Activated CD4-positive, alpha-beta T cell treated with anti-CD3 and anti-CD28 coated beads, Interleukin-2, amount 50 U/mL, for 4 hours (primary cell): ENCODE measurements at regions not wholly inside any gene's neighbourhood (a gene's known extent, or its start where the extent isn't known, plus 50 kb on each side); places are given as distances from the start of the nearest gene placed in this dataset.

ENCODE experiments used
- DNase-seq, 2 experiments: peaks; one replicate each; pipeline ENCODE4 v3.0.0-alpha.2; 2020

DNA sequence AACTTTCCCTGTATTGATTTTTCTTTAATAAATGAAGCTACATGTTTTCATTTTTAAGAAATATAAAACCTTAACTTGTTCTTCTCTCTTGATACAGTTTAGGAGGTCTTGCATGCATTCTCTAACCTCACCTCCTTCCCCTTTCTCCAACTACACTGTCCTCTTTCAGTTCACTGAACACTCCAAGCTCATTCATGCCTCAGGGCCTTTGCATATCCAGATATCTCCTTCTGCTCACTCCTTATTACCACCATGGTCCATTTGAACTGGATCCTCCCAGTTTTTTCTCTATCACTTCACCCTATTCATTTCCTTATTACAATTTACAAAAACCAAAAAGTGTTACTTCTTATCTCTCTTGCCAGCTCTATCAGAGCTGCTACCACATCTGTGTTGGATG lies 242.9 kb upstream of the PLEKHG7 start:
- no peak for DNase-seq

DNA sequence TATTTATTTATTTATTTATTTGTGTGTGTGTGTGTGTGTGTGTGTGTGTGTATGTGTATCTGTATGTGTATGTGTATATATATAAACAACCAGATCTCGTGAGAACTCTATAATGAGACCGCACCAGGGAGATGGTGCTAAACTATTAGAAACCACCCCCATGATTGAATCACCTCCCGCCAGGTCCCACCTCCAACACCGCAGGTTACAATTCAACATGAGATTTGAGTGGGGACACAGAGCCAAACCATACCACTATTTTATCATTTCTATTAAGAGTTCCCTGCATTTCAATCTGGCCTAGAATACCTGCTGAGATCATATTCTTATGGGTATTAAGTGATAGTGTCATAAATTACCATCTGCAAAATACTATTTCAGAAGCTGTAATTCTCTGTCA lies 243.8 kb upstream of the PLEKHG7 start:
- DNase-seq, result no peak

DNA sequence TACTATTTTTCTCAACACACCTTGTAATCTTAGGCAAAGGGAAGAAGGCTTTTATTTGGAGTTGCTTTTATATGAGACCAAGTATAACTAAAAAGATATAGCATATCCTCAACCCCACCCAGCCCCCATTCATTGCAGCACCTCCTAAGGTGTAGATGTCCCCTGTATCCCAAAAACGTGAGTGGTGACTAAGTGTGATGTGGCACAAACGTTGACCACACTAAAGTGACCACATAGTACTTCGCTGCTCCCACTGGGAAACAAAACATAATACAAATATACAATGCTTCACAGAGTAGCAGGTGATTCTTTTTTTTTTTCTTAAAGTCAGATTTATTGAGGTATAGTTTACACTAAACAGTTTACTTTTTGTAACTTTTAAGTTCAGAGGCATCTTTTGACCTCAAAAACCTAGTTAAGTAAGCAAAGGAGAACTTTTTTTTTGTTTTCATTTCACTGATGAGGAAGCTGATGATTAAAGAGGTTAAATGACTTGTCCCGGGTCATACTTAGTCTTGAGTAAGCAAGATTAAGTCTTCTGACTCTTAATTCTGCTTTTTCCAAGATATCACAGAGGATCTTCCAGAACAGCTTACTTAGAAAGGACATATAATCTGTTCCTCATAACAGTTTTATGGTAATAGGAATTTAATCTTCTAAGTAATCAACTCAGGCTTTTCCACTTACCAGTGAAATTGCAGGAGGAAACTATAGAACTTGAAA lies 245.2 kb upstream of the PLEKHG7 start:
- DNase-seq, result no peak

DNA sequence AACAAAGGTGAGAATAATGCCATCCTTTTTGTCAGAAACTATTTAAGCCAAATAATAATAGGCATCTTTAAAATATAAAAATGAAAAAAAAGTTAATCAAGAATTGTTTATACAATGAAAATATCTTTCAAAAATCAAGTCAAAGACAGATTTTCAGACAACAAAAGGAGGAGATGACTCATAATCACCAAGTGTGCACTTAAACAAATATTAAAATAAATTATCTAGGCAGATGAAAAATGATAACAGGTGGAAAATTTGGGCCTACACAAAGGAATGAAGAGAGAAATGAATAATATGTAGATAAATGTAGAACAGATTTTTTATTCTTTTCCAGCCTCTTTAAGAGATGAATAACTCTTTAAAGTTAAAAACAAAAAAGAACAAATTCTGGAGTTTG lies 250.0 kb upstream of the PLEKHG7 start:
- no peak for DNase-seq

DNA sequence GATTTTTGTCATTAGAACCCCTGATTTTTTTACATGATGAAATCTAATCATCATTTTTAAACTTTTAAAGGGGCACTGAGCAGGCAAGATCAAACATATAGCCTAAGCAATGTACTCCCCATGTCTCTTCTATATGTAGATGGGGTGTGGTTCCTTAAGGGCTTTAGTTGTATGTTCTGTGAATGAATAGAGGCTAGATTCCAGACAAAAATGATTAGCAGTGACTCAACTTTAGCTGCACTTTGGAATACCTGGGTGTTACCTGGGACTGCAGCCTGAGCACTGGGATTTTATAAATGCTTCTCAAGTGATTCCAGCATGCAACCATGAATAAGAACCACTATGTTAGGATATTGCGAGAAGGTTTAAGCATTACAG lies 256.7 kb upstream of the PLEKHG7 start:
- no peak for DNase-seq

DNA sequence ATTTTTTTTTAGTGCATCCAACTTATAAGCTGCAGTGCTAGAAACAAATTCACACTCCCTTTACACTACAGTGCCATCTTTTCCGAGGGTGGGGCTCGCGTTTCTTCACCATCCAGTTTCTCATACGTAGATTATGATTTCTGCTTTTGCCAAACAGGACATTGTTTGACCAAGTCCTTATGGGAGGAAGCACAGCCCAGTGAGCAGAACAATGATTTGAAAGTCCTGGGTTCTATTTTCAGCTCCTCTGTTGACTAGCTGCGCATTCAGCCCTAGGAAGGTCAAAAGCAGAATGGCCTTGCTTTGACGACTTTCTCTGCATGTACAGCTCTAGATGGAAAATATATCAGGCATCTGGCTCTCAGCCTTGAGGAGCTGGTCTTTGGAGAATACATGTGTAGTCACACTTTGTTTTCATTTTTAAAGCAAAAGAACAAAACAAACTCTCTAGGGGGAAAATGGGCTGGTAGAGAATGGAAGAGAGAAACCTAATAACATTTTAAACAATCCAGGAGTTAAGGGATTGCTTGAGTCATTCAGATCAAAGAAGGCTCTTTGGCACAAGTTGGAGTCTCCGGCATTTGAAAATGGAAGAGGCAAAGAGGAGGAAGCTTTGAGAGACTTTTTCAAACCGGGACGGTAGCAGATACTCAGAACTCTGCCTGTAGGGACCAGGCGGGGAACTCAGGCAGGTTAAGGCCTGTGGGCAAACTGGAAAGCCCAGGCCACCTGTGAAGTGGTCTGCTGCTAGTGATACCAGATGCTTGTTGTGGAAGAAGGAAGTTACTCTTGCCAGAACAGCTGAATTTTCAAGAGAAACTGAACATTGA lies 257.3 kb upstream of the PLEKHG7 start:
- DNase-seq, result no peak

DNA sequence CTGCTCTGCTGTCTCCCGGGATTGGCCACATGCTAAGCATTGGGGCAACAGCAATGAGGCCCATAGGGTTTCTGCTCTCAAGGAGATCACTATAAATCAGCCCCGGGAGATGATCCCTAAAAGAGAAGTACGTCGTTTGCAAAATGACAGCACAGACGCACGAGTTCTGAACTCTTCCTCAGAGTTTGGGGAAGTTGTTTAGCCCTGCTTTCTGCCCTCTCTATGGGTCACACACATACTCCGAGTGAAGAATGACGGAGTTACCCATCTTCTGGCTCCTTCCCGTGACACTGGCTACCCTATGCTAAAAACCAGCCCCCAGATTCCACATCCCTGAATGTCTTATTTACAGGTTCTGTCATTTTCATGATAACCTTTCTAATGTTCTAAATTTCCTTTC lies 258.0 kb upstream of the PLEKHG7 start:
- no peak for DNase-seq

DNA sequence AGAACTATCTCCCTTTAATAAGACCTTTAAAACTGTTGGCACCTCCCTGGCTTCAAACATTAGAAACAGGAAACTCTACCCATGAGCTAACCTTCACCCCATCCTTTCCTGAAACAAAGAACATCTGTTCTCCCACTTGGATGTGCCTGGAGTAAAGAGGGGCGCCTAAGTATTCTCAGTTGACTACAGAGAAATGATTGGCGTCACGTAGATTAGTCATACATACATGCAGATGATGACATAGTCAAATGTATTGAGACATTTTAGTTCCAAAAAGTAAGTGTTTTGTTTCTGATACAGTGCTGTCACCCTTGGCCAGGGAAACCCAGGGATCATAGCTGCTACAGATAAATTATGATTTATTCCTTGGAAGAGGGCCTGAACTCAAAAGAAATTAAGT lies 260.0 kb upstream of the PLEKHG7 start:
- DNase-seq, result no peak

DNA sequence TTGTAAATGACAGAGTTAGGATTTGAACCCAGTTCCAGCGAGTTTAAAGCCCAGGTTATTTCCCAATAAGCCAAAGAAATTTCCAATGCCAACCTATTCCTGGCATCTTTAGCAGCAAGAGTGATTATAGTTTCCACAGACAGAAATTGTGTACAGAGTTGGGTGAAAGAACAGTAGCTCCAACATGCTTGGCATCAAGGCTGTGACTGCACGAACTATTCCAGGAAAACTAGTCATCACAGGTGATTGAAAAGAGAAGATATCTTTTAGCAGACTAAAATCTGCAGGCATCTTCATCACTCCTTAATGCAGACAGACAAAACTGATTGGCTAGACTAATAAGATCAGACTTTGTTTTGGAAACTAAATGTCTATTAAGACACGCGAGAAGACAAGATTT lies 262.7 kb upstream of the PLEKHG7 start:
- no peak for DNase-seq

DNA sequence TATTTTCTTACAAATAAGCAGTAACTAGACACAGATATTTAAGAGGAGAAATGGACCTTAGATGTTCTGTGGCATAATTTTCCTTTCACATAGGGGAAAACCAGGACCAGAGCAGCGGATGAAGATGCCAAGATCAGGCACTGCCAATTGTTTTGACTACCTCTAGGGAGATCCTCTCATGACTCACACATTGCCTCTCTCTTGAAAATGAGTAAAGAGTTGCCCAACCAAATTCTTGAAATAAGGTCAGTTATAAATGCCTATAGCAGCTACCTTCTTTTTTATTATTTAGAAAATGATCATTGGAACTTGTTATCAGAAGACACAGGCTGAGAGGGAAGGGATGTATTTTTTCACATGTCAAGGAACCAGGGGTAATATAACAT lies 263.4 kb upstream of the PLEKHG7 start:
- no peak for DNase-seq

DNA sequence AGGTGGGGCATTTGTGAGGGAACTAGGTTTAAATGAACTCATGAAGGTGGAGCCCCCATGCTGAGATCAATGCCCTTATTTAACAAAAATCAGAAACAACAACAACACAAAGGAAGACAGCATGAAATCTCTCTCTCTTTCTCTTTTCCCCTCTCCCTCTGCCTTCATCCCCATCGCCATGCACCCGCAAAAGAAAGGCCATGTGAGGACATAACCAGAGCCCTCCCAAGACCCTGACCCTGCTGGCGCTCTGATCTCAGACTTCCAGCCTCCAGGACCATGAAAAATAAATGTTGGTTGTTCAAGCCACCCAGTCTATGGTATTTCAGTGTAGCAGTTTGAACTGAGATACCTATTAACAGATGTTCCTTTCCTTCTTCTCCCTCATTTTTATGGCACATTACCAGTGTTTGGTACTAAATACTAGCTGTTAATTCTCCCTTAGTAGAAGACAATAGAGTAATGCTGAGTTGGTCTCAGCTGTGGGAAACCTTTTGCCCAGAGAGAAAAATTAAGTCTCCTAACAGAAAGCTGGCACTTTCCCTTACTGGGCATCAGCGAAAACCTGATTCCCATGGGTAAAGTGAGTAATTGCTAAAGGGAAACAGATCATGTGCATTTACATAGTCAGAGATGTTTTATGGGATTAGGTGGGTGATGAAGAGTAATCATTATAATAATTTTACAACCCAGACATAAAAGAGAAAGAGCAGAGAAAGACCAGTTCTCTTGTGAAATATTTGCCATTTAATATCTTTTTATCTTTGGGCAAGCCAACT lies 264.0 kb upstream of the PLEKHG7 start:
- DNase-seq, result no peak

DNA sequence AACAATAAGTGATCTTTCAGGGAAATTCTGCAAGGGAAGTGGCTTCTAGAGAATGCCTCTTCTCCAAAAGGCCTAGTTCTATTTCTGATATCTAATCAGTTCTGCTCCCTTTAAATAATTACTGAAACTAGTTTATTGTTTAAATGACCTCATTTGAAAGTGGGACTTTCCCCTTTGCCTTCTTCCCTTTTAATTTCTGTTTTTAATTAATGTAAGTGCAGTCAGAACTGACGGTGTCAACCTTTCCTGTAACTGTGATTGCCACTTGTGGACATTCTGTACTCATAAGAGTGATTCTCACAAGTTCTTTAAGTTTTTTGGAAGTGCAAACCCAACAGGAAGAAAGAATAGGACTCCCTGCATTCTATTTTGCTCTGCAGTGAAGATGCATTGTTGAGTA lies 265.3 kb upstream of the PLEKHG7 start:
- no peak for DNase-seq

DNA sequence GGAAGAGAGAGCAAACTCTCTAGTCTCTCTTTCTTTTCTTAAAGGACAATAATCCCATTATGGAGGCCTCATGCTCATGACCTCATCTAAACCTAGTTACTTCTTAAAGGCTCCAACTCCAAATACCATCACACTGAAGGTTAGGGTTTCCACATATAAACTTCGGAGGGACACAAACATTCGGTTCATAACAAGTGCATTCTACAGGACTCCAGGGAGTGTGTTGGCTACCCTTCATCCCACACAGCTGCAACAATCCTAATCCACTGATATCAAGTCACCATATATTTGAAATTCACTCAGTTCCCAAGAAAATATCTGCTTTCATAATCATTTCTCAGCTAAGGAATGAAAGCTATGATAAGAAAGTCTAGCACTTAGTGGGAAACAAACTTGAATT lies 265.9 kb upstream of the PLEKHG7 start:
- DNase-seq, result no peak

DNA sequence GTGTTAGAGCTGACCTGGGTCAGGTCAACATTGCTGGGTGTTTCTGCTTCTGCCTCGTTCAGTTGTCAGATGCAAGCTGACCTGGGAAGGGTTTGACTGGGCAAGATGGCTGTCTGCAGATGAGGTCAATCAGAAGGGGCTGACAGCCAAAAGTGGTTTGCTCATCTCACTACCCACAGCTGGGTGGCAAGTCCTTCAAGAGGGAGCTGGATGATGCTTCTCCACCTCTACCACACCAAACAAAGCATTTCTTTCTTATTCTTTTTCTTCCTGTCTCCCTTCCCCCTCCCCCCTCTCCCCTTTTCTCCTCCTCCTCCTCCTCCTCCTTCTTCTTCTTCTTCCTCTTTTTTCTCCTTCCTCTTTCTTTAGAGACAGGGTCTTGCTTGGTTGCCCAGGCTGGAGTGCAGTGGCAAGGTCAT lies 268.2 kb upstream of the PLEKHG7 start:
- DNase-seq, result no peak

DNA sequence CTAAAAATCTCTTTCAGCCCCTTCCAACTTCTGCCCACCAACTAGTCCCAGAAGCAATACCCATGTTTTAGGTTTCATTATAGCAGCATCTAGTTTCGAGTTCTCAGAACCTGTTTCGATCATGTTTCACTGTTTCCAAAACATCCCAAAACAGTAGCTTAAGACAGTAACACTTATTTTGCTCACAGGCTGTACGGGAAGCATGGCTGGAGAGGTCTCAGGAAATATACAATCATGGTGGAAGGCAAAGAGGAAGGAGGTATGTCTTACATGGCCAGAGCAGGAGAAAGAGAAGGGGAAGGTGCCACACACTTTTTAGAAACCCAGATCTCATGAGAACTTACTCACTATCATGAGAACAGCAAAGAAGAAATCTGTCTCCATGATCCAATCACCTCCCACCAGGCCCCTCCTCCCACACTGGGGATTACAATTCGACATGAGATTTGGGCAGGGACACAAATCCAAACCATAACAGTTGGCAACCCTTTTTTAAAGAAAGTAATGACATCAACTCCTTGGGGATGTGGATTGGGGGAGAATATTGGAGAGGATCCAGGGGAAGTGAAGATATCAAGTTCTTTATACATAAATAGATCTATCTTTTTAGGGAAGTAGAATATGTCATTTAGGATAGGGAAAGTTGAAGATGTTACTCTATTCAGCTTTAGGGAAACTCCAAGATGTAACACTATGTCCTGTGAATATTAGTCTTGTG lies 269.9 kb upstream of the PLEKHG7 start:
- DNase-seq, result no peak

DNA sequence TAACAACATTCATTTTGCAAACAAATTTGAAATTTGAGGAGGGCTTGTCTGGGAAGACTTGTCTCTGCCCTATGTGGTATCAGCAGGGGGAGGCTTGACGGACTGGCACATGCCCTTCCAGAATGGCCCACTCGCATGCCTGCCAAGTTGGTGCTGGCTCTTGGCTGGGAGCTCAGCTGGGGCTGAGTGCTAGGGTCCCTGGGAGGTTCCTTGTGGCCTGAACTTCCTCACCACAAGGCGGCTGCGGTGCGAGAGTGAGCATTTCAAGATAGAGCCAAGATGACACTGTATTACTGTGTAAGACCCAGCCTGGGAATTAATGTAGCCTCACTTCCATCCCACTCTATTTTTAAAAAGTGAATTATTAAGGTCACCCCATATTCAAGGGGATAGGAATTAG lies 271.6 kb upstream of the PLEKHG7 start:
- no peak for DNase-seq

DNA sequence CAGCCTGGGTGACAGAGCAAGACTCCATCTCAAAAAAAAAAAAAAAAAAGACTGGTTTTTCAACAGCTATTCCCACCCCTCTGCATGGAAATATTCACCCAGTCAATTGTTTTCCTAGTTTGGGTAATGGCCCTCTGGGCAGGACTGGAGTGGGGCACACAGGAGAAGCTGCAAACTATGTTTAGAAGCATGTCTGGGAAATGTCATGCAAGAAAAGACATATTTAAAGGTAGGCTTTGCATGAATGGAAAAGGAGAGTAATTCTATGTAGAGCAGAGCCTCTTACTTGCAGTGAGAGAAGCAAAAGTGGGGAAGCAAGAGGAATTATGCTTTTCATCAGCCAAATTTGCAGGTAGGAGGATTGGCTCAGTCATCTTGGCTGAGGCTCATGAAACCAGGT lies 276.5 kb upstream of the PLEKHG7 start:
- DNase-seq, result no peak

DNA sequence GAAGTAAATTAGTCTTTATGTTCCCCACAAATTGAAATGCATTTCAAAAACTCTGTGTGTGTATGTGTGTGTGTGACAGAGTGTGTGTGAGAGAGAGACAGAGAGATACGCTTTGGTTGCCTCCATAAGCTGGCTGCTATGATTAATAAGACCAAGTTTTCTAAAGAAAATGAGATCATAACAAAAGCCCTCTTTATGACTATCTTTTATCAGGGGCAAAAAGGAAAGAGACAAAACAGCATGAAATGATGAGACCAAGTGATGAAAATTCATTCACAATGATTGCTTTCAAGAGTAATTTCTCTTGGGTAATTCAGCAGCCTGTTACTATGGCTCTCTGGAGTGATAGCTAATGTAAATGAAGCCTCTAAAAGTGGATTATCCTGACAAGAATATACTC lies 277.6 kb upstream of the PLEKHG7 start:
- DNase-seq, result no peak

DNA sequence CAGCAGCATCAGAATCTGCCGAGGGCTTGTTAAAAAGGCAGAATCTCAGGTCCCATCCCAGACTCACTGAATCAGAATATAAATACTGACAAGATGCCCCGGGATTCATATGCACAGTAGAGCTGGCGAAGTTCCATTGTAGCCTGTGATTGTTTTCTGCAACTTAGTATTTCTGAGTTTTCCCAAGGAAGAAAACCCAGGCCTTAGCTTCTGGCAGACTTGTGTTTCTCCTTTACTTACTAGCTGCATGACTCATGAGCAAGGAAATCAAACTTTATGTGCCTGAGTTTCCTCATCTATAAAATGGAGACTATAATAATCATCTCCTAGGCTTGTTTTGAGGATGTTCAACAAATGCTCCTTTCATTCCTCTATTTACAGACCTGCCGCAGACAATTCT lies 278.5 kb upstream of the PLEKHG7 start:
- no peak for DNase-seq

DNA sequence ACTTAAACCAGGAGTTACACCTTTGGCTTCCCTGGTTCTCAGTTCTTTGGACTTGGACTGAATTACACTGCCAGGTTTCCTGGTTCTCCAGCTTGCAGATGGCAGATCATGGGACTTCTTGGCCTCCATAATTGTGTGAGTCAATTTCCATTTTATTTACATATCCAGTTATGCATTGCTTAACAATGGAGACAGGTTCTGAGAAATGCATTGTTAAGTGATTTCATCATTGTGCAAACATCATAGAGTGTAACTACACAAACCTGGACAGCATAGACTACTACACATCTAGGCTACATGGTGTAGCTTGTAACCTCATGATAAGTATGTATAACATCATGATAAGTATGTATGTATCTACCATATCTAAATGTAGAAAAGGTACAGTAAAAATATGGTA lies 276.1 kb upstream of the BTG1 start:
- no peak for DNase-seq

DNA sequence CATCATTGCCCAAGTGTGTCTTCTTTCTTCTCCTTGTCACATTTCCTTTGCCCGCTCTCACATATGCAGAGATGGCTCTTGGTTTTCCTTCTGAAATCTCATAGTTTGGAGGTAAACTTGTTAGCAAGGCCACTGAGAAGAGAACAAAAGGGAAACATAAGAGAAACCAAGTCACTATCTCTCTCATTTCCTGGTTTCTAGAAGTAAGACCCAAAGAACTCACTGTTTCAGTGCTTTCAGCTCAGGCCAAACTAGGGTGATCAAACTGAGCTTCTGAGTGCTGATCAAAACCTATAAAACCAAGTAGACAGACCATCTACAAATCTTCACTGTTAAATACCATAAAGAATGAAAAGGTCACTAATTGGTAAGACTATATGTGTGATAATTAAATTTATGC lies 275.4 kb upstream of the BTG1 start:
- no peak for DNase-seq

DNA sequence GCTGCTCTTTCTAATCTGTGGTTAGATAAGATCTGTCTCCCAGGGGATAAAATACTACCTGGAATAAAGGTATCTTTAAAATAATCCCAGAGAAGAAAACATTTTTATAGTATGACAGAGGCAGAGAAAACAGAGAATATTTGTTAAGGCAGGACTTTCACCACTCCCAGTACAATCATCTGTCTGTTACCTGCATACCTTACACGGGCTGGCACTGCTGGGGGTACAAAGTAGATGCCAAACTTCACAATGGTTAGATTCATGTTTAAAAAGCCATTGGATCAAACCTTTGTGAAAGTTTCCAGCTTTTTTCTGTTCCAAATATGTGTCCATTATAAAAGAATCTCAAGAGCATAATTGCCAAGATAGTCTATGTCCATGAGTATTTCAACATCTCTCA lies 273.6 kb upstream of the BTG1 start:
- no peak for DNase-seq

DNA sequence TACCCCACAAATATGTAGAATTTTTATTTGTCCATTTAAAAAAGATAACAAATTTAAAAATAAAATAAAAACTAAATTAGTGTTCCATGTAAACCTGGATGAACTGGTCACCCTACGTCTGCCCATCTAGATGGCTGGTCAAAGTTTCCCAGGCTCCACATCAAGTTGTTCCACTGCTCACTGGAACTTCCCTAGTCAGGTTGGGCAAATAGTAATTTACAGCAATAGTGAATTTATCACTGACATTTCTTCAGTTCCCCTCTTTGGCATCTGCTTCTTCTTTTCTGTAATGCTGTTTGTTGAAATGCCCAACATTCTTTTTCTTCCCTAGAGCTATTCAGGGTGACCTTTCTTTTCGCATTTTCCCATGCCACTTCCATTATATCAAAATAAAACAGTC lies 272.7 kb upstream of the BTG1 start:
- DNase-seq, result no peak
